GM21390 (cell line): ENCODE measurements at regions not wholly inside any gene's neighbourhood (a gene's known extent, or its start where the extent isn't known, plus 50 kb on each side); places are given as distances from the start of the nearest gene placed in this dataset.
"Not testable (repeated sequence)": the region's sequence is repeated elsewhere in the genome, so short reads cannot be mapped to it uniquely, and the experiment has no call there.

Experiments
- ATAC-seq: cut with Tn5 transposase; IDR thresholded peaks from one replicate; pipeline ENCODE4 v1.9.1; 2021; ENCODE audit not compliant: unreplicated experiment

GRCh38 chr10:128178302-128178958 is 52.2 kb upstream of the MKI67 start:
- peak; percentile 53 for ATAC-seq

GRCh38 chr10:128180843-128181242 is 54.6 kb upstream of the MKI67 start:
- ATAC-seq: no peak

- no peak for ATAC-seq
These were observed 59.4 kb upstream of the MKI67 start for GRCh38 chr10:128185627-128186026.

- no peak for ATAC-seq
These were observed 61.0 kb upstream of the MKI67 start for GRCh38 chr10:128186959-128187787.

GRCh38 chr10:128187788-128188185 is 61.6 kb upstream of the MKI67 start:
- no peak for ATAC-seq

GRCh38 chr10:128189176-128189575 is 63.0 kb upstream of the MKI67 start:
- no peak for ATAC-seq

GRCh38 chr10:128191847-128192246 is 65.6 kb upstream of the MKI67 start:
- ATAC-seq: no peak

GRCh38 chr10:128201826-128202225 is 75.6 kb upstream of the MKI67 start:
- ATAC-seq: not testable (repeated sequence)

GRCh38 chr10:128203028-128203427 is 76.8 kb upstream of the MKI67 start:
- no peak for ATAC-seq

GRCh38 chr10:128205591-128205990 is 79.4 kb upstream of the MKI67 start:
- not testable (repeated sequence) for ATAC-seq

- ATAC-seq: no peak
These were observed 80.5 kb upstream of the MKI67 start for GRCh38 chr10:128206676-128207075.

GRCh38 chr10:128209862-128210214 is 83.6 kb upstream of the MKI67 start:
- ATAC-seq: no peak

- peak; percentile 49 for ATAC-seq
These were observed 84.2 kb upstream of the MKI67 start for GRCh38 chr10:128210215-128211063.

GRCh38 chr10:128211064-128211504 is 84.9 kb upstream of the MKI67 start:
- no peak for ATAC-seq

GRCh38 chr10:128211953-128212727 is 85.9 kb upstream of the MKI67 start:
- ATAC-seq: peak; percentile 97

GRCh38 chr10:128213156-128213555 is 86.9 kb upstream of the MKI67 start:
- ATAC-seq: no peak

- ATAC-seq: no peak
These were observed 89.5 kb upstream of the MKI67 start for GRCh38 chr10:128215733-128216132.

- ATAC-seq: no peak
These were observed 90.9 kb upstream of the MKI67 start for GRCh38 chr10:128217136-128217535.

- no peak for ATAC-seq
These were observed 91.9 kb upstream of the MKI67 start for GRCh38 chr10:128218161-128218560.

GRCh38 chr10:128219295-128219694 is 93.1 kb upstream of the MKI67 start:
- no peak for ATAC-seq

GRCh38 chr10:128220021-128220420 is 93.8 kb upstream of the MKI67 start:
- ATAC-seq: no peak
